Cardiac muscle cell (in vitro differentiated cells and primary cell): ENCODE measurements at regions not wholly inside any gene's neighbourhood (a gene's known extent, or its start where the extent isn't known, plus 50 kb on each side); places are given as distances from the start of the nearest gene placed in this dataset.

ENCODE experiments used
- DNase-seq, 2 donors: peaks; one replicate each; pipeline versions ENCODE4 v3.0.0 to v3.0.0-alpha.2; 2010 to 2017; ENCODE audit warnings: low read depth in 1 of 2, low spot score in 1 of 2
- H3K27ac ChIP-seq: fragments of 200-600 bp; sonication (generic); 2 replicates; pipeline ENCODE4 v1.5.1; 2016
- H3K27me3 ChIP-seq: fragments of 200-600 bp; sonication (generic); 2 replicates; pipeline ENCODE4 v1.6.0; 2016; ENCODE audit warnings: control low read depth
- H3K36me3 ChIP-seq: fragments of 200-600 bp; sonication (generic); 2 replicates; pipeline ENCODE4 v1.5.1; 2016; ENCODE audit warnings: control low read depth
- H3K4me1 ChIP-seq: fragments of 200-600 bp; sonication (generic); 2 replicates; pipeline ENCODE4 v1.8.1; 2017; ENCODE audit warnings: low read depth, mild to moderate bottlenecking, mixed run types
- H3K4me3 ChIP-seq: fragments of 200-600 bp; sonication (generic); 2 replicates; pipeline ENCODE4 v1.5.1; 2016; ENCODE audit warnings: mild to moderate bottlenecking
- H3K9me3 ChIP-seq: fragments of 200-600 bp; sonication (generic); 2 replicates; pipeline ENCODE4 v1.5.1; 2017; ENCODE audit warnings: low read depth, mild to moderate bottlenecking, control low read depth
- TF ChIP-seq, protein P1 (sequence below): IDR thresholded peaks from 2 replicates; pipeline ENCODE4 v1.5.1; 2012; ENCODE audit warnings: low read depth, mild to moderate bottlenecking, low read length

DNA sequence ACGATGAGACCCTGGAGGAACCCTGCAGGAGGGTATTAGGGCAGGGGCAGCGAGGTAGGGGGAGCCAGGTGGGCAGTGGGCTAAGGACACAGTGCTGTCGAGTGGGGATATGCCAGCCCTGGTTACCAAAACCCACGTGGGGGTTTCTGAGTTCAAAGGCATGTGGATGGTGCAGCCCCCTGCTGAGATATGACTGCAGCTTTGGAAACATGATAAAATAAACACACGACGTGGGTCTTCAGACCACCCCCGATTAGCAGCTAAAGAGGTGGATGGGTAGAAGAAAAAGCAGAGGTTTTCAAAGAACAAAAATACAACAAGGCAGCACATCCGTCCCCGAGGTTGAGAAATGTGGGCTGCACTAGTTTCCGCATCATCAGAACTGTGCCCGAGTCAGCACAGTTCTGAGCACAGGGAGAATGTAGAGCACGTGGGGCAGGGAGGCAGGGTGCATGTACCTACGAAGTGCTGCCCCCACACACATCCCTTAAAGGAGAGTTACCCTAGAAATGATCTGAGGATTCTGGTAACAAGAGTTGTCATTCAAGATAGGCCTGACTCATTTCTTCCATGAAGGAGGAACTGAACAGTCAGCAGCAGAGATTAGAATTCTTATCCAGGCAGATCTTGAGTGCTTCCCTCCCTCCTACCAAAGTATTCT is 121.3 kb downstream of the RPLP1 start:
- Histone ChIP-seq H3K36me3 (no peaks in the 10 kb centered on the region), H3K27me3 (peaks cover 51% of the 10 kb centered on the region), H3K27ac (no peak overlapping the region), H3K4me1 (no peaks in the 10 kb centered on the region), H3K9me3 (no peaks in the 10 kb centered on the region), H3K4me3 (no peak overlapping the region)
- peak in 1 of 2 donors; percentile 63 for DNase-seq
- TF ChIP-seq, protein P1, sequence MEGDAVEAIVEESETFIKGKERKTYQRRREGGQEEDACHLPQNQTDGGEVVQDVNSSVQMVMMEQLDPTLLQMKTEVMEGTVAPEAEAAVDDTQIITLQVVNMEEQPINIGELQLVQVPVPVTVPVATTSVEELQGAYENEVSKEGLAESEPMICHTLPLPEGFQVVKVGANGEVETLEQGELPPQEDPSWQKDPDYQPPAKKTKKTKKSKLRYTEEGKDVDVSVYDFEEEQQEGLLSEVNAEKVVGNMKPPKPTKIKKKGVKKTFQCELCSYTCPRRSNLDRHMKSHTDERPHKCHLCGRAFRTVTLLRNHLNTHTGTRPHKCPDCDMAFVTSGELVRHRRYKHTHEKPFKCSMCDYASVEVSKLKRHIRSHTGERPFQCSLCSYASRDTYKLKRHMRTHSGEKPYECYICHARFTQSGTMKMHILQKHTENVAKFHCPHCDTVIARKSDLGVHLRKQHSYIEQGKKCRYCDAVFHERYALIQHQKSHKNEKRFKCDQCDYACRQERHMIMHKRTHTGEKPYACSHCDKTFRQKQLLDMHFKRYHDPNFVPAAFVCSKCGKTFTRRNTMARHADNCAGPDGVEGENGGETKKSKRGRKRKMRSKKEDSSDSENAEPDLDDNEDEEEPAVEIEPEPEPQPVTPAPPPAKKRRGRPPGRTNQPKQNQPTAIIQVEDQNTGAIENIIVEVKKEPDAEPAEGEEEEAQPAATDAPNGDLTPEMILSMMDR: no peak

DNA sequence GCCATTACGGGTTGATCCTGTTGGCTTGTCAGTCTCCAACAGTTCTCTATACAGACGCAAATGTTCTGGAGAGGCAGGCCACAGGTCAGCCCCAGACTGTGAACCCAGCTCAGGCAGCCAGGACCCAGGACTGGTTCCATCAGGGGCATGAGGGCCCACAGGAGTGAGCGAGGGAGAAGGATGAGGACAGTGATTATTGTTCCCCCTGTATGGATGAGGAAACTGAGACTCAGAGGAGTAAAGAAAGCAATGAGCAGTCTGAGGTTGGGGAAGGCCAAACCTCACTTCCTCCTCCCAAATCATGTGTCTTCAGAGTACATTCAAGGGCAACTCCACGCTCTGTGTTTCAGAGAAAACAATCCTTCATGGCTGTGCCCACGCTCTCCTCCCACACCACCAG is 121.9 kb downstream of the RPLP1 start:
- no peaks in the 10 kb centered on the region for H3K4me1 ChIP-seq

DNA sequence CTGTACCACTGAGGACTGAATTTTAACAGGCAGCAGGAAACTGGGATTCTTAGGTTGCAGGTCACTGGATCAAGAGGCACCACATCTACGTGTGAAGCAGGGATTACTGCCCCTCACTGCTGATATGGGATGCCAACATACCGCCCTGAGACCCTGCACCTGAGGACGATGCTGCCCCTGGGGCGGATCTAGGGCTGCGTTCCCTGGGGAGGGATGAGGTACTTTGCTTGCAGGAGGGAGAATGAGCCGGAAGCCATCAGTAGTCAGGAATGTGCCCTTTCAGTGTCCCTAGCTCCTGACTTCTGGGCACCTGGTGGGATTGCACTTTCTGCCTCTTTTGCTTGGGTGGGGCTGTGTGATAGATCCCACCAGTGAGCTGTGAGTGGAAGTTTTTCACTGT is 122.8 kb downstream of the RPLP1 start:
- TF ChIP-seq, protein P1: no peak
- Histone ChIP-seq H3K9me3 (no peaks in the 10 kb centered on the region), H3K4me1 (no peaks in the 10 kb centered on the region), H3K4me3 (no peak overlapping the region), H3K36me3 (no peaks in the 10 kb centered on the region), H3K27me3 (peaks cover 61% of the 10 kb centered on the region), H3K27ac (no peak overlapping the region)
- no peak for DNase-seq

More for the DNA sequence above, 121.9 kb downstream of the RPLP1 start:
- no peak for DNase-seq
- no peak overlapping the region for H3K4me3 ChIP-seq
- no peaks in the 10 kb centered on the region for H3K36me3 ChIP-seq
- peaks cover 56% of the 10 kb centered on the region for H3K27me3 ChIP-seq
- no peaks in the 10 kb centered on the region for H3K9me3 ChIP-seq
- TF ChIP-seq, protein P1: no peak
- no peak overlapping the region for H3K27ac ChIP-seq

DNA sequence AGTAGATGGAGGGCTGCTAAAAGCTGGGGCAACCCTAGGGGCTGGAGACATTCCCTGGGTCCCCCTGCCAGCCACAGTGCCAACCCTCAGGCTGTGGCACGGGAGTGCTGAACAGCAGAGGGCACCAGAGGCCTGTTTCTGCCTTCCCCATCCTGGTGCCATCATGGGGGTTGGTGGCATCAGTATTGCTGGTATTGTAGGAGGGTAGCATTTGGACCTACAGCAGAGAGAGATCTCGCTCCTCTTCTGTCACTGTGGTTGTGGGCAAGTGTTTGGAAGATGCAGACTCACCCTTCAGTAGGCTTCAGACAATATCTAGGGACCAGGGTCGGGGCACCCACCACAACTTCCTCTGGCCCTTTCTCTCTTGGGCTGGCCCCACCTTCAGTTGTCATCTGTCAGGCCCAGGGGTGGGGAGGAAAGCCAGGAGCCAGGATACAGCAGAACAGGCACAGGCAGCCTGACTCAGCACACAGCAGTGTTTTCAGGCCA is 123.5 kb downstream of the RPLP1 start:
- no peak overlapping the region for H3K4me3 ChIP-seq
- H3K27me3 ChIP-seq: peaks cover 61% of the 10 kb centered on the region
- no peaks in the 10 kb centered on the region for H3K9me3 ChIP-seq
- no peak overlapping the region for H3K27ac ChIP-seq
- H3K36me3 ChIP-seq: no peaks in the 10 kb centered on the region
- no peaks in the 10 kb centered on the region for H3K4me1 ChIP-seq
- peak; percentile 34 to 38 for DNase-seq
- TF ChIP-seq, protein P1: peak; percentile 75

DNA sequence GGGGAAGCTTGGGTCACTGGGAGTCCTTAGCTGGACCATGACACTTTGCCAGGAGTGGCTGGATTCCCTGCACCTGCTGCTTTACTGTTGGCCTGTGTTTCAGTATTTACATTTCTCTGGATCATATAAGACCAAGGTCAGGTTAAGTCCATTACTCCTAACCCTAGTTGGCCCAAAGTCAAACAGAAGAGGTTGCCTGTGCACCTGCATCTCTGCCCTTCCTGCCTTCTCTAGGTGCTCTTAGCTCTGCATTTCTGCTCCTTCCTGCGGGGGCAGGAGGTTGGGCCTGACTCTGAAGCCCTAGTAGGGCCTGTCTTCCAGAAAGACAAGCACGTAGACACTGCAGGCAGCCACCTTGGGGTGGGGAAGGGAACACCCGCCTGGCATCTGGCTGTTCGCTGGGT is 124.3 kb downstream of the RPLP1 start:
- Histone ChIP-seq H3K36me3 (no peaks in the 10 kb centered on the region), H3K27ac (no peak overlapping the region), H3K27me3 (peaks cover 53% of the 10 kb centered on the region), H3K4me3 (no peak overlapping the region), H3K9me3 (no peaks in the 10 kb centered on the region), H3K4me1 (no peaks in the 10 kb centered on the region)
- DNase-seq: no peak
- TF ChIP-seq, protein P1: no peak
